Tibial artery (tissue), 4 donors: ENCODE measurements at regions not wholly inside any gene's neighbourhood (a gene's known extent, or its start where the extent isn't known, plus 50 kb on each side); places are given as distances from the start of the nearest gene placed in this dataset.

Experiments used
- DNase-seq, 2 donors: peaks; one replicate each; pipeline ENCODE4 v3.0.0-alpha.2; 2019
- H3K27ac ChIP-seq, 2 donors: fragments of 200-600 bp; sonication (generic) in 1 of 2; 1 replicate in 1 of 2; 2 replicates in 1 of 2; pipeline ENCODE4 v1.5.1; 2018 to 2019; ENCODE audit warnings: mild to moderate bottlenecking in 1 of 2
- H3K27me3 ChIP-seq, 2 donors: fragments of 200-600 bp; sonication (generic) in 1 of 2; one replicate each; pipeline versions ENCODE4 v1.5.1 to v1.6.0; 2016 to 2019
- H3K36me3 ChIP-seq, 3 donors: fragments of 200-600 bp; sonication (generic) in 2 of 3; one replicate each; pipeline ENCODE4 v1.5.1; 2016 to 2019; ENCODE audit warnings: mild to moderate bottlenecking in 2 of 3
- H3K4me1 ChIP-seq, 4 donors: fragments of 200-600 bp; sonication (generic) in 2 of 4; 1 replicate in 3 of 4; 2 replicates in 1 of 4; pipeline ENCODE4 v1.5.1; 2016 to 2019
- H3K4me3 ChIP-seq, 2 donors: fragments of 200-600 bp; sonication (generic) in 1 of 2; 1 replicate in 1 of 2; 2 replicates in 1 of 2; pipeline ENCODE4 v1.5.1; 2018 to 2019; ENCODE audit warnings: mild to moderate bottlenecking in 2 of 2
- H3K9me3 ChIP-seq, 3 donors: fragments of 200-600 bp; sonication (generic) in 1 of 3; one replicate each; pipeline ENCODE4 v1.5.1; 2016 to 2019
- CTCF ChIP-seq, 2 experiments: fragments of 200-600 bp in 1 of 2; fragments of 450-650 bp in 1 of 2; IDR thresholded peaks; one replicate each; pipeline ENCODE4 v1.5.1; 2017 to 2019; ENCODE audit warnings: antibody characterized with exemption in 2 of 2, mild to moderate bottlenecking in 1 of 2, moderate library complexity in 1 of 2
- intact Hi-C: fragments of 100-400 bp; cut with DNase I; formaldehyde crosslinking; loops from one replicate; pipeline ENCODE4 v1.15.0; 2023; ENCODE audit warnings: low total_unique reads

- Histone ChIP-seq H3K4me3 (no peak overlapping the region), H3K9me3 (no peaks in the 10 kb centered on the region), H3K4me1 (no peaks in the 10 kb centered on the region), H3K36me3 (no peaks in the 10 kb centered on the region), H3K27me3 (no peaks in the 10 kb centered on the region), H3K27ac (no peak overlapping the region)
- no peak for TF ChIP-seq CTCF (IDR thresholded peaks at IDR 0.05)
- no peak for DNase-seq
- intact Hi-C loops: no loop called here
Observed at GRCh38 chr14:28323366-28323765, 443.2 kb upstream of the FOXG1 start.

- Histone ChIP-seq H3K4me3 (no peak overlapping the region), H3K27ac (no peak overlapping the region), H3K36me3 (no peaks in the 10 kb centered on the region), H3K4me1 (no peaks in the 10 kb centered on the region), H3K27me3 (no peaks in the 10 kb centered on the region), H3K9me3 (no peaks in the 10 kb centered on the region)
- no peak for TF ChIP-seq CTCF (IDR thresholded peaks at IDR 0.05)
- intact Hi-C loops: no loop called here
- no peak for DNase-seq
Observed at GRCh38 chr14:28323951-28324741, 442.4 kb upstream of the FOXG1 start.

- Histone ChIP-seq H3K36me3 (no peaks in the 10 kb centered on the region), H3K4me1 (no peaks in the 10 kb centered on the region), H3K27ac (no peak overlapping the region), H3K4me3 (no peak overlapping the region), H3K27me3 (no peaks in the 10 kb centered on the region), H3K9me3 (no peaks in the 10 kb centered on the region)
- intact Hi-C loops: no loop called here
- no peak for DNase-seq
- no peak for TF ChIP-seq CTCF (IDR thresholded peaks at IDR 0.05)
Observed at GRCh38 chr14:28340816-28341215, 425.8 kb upstream of the FOXG1 start.

GRCh38 chr14:28344381-28344780 is 422.2 kb upstream of the FOXG1 start:
- H3K27ac ChIP-seq: no peak overlapping the region
- no peaks in the 10 kb centered on the region for H3K4me1 ChIP-seq
- intact Hi-C loops: no loop called here
- no peaks in the 10 kb centered on the region for H3K36me3 ChIP-seq
- no peak for TF ChIP-seq CTCF (IDR thresholded peaks at IDR 0.05)
- H3K4me3 ChIP-seq: no peak overlapping the region
- no peaks in the 10 kb centered on the region for H3K9me3 ChIP-seq
- DNase-seq: no peak
- H3K27me3 ChIP-seq: no peaks in the 10 kb centered on the region

GRCh38 chr14:28348797-28349196 is 417.8 kb upstream of the FOXG1 start:
- TF ChIP-seq CTCF (IDR thresholded peaks at IDR 0.05): no peak
- intact Hi-C loops: no loop called here
- Histone ChIP-seq H3K4me3 (no peak overlapping the region), H3K9me3 (no peaks in the 10 kb centered on the region), H3K27ac (no peak overlapping the region), H3K27me3 (no peaks in the 10 kb centered on the region), H3K36me3 (no peaks in the 10 kb centered on the region), H3K4me1 (no peaks in the 10 kb centered on the region)
- no peak for DNase-seq
